ENCODE measurements at regions not wholly inside any gene's neighbourhood (a gene's known extent, or its start where the extent isn't known, plus 50 kb on each side); places are given as distances from the start of the nearest gene placed in this dataset.

DNA sequence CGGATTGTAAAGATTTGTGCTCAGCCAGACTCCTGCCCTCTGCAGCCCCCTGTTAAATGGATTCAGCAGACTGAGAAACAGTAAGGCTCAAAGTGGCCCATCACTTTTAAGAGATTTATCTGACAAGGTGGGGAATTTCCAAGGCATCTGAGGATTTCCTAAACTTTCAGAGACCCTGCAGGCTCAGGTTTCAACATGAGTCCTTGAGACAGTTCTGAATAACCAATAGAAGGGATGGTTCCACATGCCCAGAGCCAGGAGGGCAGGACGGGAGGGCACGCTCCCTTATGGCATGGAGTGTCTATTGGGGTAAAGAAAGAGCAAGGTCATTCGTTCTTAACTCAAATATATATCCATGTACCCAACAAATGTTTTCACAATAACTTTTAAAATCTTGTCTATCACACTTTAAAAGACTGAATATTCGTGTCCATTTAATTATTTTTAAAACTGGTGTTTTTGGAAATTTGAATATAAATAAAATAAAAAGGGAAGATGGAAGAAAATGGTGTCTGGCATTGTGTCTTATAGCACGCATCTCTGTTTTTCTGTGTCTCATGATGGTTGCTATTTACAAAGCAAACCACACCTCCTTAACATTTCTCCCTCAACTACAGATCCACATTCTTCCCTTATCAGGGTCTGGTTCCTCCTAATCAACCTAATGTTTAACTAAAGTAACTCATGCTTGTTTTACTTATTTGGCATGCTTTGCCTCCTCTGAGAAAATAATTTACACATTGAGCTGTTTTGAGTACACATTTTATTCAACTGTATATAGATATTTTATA is 56.0 kb upstream of the DSG1 start:
- no peak overlapping the region for H3K27ac ChIP-seq
- TF ChIP-seq POLR2A (IDR thresholded peaks at IDR 0.05) (no peak), CTCF (IDR thresholded peaks at IDR 0.05) (no peak)
- no peaks in the 10 kb centered on the region for H3K9me3 ChIP-seq
- H3K4me1 ChIP-seq: no peaks in the 10 kb centered on the region
- no peaks in the 10 kb centered on the region for H3K27me3 ChIP-seq
- H3K36me3 ChIP-seq (ENCODE audit: low read depth, missing control alignments): no peaks in the 10 kb centered on the region
- WGBS, 2 donors: 48 to 52% methylated on average over 6 of the region's 6 CpGs
- intact Hi-C loops (cut with DNase I; ENCODE audit: low total_unique reads): no loop called here
- no peak overlapping the region for H3K4me3 ChIP-seq
- DNase-seq: no peak

DNA sequence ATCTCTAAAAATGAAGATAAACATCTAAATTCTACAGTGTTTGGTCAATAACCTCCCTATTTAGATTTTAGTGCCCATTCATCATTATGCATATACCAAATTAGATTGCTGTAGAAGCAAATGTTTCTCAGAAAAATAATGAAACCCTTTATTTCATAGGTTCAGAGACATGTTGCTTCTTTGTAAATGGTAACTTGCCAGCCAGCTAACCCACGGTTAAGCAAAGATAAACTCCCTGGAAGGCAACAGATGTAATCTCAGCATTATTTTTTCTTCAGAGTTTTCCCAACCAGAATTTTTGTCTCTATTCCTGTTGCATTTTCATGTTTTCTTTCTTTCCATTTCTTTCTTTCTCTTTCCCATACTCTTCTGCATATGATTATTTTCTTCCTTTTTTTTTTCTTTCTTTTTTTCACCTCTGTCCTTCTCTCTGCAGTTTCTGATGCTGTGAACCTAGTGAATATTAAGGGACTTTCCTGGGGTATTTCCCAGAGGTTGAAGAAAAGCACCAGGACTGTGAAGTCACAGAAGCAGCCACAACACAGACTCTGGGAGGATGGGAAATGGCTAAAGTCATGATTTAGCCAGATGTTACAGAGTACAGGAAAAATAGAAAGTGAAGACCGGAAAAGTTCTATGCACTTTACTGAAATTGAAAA is 50.0 kb upstream of the DSG1 start:
- no peak overlapping the region for H3K27ac ChIP-seq

More for the DNA sequence above, 50.0 kb upstream of the DSG1 start:
- no peak for TF ChIP-seq CTCF (IDR thresholded peaks at IDR 0.05)
- TF ChIP-seq POLR2A (IDR thresholded peaks at IDR 0.05): no peak
- Histone ChIP-seq H3K36me3 (ENCODE audit: low read depth, missing control alignments) (no peaks in the 10 kb centered on the region), H3K9me3 (no peaks in the 10 kb centered on the region), H3K4me3 (no peak overlapping the region), H3K27me3 (no peaks in the 10 kb centered on the region), H3K4me1 (no peaks in the 10 kb centered on the region)
- intact Hi-C loops (cut with DNase I; ENCODE audit: low total_unique reads): no loop called here
- 65 to 76% methylated on average over 2 of the region's 2 CpGs for WGBS, 2 donors
- no peak for DNase-seq

Measured in testis (tissue), 2 donors.